ENCODE measurements at regions not wholly inside any gene's neighbourhood (a gene's known extent, or its start where the extent isn't known, plus 50 kb on each side); places are given as distances from the start of the nearest gene placed in this dataset.

DNA sequence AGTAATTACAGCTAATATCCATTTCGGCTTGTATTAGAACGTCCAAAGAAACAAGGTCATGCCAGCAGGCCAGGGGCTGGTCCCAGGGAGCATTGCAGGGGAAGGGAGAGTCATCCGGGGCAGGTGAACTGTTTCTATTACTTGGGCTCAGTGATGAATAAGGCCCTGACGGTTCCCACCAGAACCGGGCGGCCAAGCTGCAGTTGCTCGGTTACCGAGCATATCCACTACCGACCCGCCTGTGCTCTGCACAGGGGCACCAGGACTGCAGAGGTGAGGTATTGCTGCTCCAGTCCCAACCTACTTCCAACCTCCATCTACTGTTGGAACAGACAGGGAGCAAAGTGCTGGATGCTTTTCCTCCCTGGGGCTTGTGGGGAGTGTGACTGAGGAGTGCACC, 295.5 kb downstream of the MAF start (continued):
- TF ChIP-seq, protein P1, sequence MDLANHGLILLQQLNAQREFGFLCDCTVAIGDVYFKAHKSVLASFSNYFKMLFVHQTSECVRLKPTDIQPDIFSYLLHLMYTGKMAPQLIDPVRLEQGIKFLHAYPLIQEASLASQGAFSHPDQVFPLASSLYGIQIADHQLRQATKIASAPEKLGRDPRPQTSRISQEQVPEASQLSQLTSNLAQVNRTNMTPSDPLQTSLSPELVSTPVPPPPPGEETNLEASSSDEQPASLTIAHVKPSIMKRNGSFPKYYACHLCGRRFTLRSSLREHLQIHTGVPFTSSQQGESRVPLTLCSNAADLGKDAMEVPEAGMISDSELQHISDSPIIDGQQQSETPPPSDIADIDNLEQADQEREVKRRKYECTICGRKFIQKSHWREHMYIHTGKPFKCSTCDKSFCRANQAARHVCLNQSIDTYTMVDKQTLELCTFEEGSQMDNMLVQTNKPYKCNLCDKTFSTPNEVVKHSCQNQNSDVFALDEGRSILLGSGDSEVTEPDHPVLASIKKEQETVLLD (CRISPR knock-in tag; IDR thresholded peaks at IDR 0.05; ENCODE audit: low read depth), result no peak
- TF ChIP-seq AGO1 (IDR thresholded peaks at IDR 0.05; ENCODE audit: low read depth, low read length, poor library complexity, severe bottlenecking), result no peak

DNA sequence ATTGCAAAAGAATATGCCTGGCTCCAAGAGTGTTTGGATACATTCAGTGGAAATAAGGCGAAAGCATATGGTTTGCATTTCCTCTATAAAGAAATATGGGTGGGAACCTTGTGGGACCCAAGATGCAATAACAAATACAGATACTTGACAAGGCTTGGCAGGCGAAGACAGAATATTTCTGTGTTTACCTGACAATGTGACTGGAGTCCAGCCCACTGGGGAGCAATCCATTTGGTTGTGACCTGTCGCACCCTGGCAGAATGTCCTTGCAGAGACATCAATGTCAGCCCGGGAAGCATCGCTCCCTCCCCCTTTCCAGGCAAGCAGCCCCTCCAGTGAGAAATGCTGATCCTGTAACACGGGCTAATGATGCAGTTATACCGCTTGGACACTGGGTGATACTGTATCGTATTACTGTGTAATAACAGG, 296.6 kb downstream of the MAF start:
- H4K20me1 ChIP-seq (ENCODE audit: insufficient read depth, low read length), result no peaks in the 10 kb centered on the region
- no peaks in the 10 kb centered on the region for H3K36me3 ChIP-seq (replicated peaks in 1 of 2; ENCODE audit: control insufficient read depth in 1 of 2, insufficient read depth in 2 of 2, low read length in 2 of 2)
- ATAC-seq, result peak; percentile 46; the same call in 1 of the 3 replicates
- FAIRE-seq, result no peak
- intact Hi-C loops (cut with micrococcal nuclease; ENCODE audit: unreplicated experiment) (no loop called here), in situ Hi-C loops (cut with HindIII; ENCODE audit: extremely low pct_ligation_motif_present, low pct_unique_long_range_greater_than_20kb) (no loop called here)
- TF ChIP-seq, protein P2, sequence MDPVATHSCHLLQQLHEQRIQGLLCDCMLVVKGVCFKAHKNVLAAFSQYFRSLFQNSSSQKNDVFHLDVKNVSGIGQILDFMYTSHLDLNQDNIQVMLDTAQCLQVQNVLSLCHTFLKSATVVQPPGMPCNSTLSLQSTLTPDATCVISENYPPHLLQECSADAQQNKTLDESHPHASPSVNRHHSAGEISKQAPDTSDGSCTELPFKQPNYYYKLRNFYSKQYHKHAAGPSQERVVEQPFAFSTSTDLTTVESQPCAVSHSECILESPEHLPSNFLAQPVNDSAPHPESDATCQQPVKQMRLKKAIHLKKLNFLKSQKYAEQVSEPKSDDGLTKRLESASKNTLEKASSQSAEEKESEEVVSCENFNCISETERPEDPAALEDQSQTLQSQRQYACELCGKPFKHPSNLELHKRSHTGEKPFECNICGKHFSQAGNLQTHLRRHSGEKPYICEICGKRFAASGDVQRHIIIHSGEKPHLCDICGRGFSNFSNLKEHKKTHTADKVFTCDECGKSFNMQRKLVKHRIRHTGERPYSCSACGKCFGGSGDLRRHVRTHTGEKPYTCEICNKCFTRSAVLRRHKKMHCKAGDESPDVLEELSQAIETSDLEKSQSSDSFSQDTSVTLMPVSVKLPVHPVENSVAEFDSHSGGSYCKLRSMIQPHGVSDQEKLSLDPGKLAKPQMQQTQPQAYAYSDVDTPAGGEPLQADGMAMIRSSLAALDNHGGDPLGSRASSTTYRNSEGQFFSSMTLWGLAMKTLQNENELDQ (CRISPR knock-in tag; IDR thresholded peaks at IDR 0.05; ENCODE audit: borderline replicate concordance), result no peak
- TF ChIP-seq ZNF7 (CRISPR knock-in tag; IDR thresholded peaks at IDR 0.05), result no peak
- TF ChIP-seq SOX5 (CRISPR knock-in tag; IDR thresholded peaks at IDR 0.05; ENCODE audit: borderline replicate concordance), result no peak
- no peak for TF ChIP-seq ZNF44 (CRISPR knock-in tag; IDR thresholded peaks at IDR 0.05)
- no peaks in the 10 kb centered on the region for H3K9me3 ChIP-seq (ENCODE audit: low read length)
- ChIA-PET POLR2A (no interaction called here), CTCF (ENCODE audit: low intra/inter-chr PET ratio, low total read pairs) (no interaction called here)
- H3K27ac ChIP-seq (ENCODE audit: extremely low read length, insufficient read depth, low read length), result no peak overlapping the region
- H3K4me2 ChIP-seq (ENCODE audit: low read depth, low read length), result no peak overlapping the region
- H3K27me3 ChIP-seq (ENCODE audit: control insufficient read depth in 1 of 2, insufficient read depth in 2 of 2, low read length in 2 of 2), result peaks cover 0 to 2% of the 10 kb centered on the region in 2 experiments; a peak in 1 of 5 replicates
- no TSS peak for BruUV-seq (replicated peaks)
- no peak overlapping the region for H3K9ac ChIP-seq (ENCODE audit: insufficient read depth, low read depth, low read length)
- WGBS (ENCODE audit: low lambda C conversion rate), result 12% methylated on average over 8 of the region's 8 CpGs
- no peak overlapping the region for H2AFZ ChIP-seq (ENCODE audit: low read length)
- H3K4me3 ChIP-seq (replicated peaks in 1 of 3; ENCODE audit: insufficient read depth in 1 of 3, low read depth in 2 of 3, low read length in 3 of 3), result no peak overlapping the region
- DNase-seq (ENCODE audit: low spot score), result no peak
- H3K79me2 ChIP-seq (ENCODE audit: insufficient read depth, low read length), result no peaks in the 10 kb centered on the region
- H3K4me1 ChIP-seq (ENCODE audit: insufficient read depth, low read length), result peaks cover 8% of the 10 kb centered on the region; the same call in 1 of the 2 replicates
